ENCODE measurements at regions not wholly inside any gene's neighbourhood (a gene's known extent, or its start where the extent isn't known, plus 50 kb on each side); places are given as distances from the start of the nearest gene placed in this dataset.

DNA sequence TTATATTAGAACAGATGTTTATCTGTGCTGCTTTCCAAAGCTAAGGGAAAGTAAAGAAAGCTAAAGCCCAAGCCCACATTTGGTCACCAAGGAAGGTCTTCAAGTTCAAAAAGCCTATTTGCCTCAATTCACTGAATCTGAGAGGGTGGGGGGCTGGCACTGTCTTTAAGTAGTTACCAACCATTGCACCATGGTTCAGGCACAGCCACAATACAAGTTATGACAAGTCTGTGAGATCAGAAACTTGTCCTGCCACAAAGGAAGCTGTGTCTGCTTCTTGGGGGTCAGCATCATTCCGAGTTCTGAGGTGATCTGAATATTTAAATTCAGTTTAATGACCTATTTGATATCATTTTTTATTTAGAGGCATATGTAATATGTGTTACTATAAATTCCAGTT is 78.3 kb upstream of the OPRM1 start:
- TF ChIP-seq, protein P1, sequence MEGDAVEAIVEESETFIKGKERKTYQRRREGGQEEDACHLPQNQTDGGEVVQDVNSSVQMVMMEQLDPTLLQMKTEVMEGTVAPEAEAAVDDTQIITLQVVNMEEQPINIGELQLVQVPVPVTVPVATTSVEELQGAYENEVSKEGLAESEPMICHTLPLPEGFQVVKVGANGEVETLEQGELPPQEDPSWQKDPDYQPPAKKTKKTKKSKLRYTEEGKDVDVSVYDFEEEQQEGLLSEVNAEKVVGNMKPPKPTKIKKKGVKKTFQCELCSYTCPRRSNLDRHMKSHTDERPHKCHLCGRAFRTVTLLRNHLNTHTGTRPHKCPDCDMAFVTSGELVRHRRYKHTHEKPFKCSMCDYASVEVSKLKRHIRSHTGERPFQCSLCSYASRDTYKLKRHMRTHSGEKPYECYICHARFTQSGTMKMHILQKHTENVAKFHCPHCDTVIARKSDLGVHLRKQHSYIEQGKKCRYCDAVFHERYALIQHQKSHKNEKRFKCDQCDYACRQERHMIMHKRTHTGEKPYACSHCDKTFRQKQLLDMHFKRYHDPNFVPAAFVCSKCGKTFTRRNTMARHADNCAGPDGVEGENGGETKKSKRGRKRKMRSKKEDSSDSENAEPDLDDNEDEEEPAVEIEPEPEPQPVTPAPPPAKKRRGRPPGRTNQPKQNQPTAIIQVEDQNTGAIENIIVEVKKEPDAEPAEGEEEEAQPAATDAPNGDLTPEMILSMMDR (IDR thresholded peaks at IDR 0.05), result no peak
- no peak for TF ChIP-seq POLR2A (IDR thresholded peaks at IDR 0.05)
- no peak for TF ChIP-seq POLR2AphosphoS5 (IDR thresholded peaks at IDR 0.05)

All from breast epithelium (tissue), 3 donors.